Muscle layer of duodenum (tissue), 2 donors: ENCODE measurements at regions not wholly inside any gene's neighbourhood (a gene's known extent, or its start where the extent isn't known, plus 50 kb on each side); places are given as distances from the start of the nearest gene placed in this dataset.
"Not testable (repeated sequence)": the region's sequence is repeated elsewhere in the genome, so short reads cannot be mapped to it uniquely, and the experiment has no call there.

Experiments
- H3K27ac ChIP-seq: one replicate; pipeline ENCODE4 v1.7.0; 2013; ENCODE audit warnings: mild to moderate bottlenecking, low read length
- H3K27me3 ChIP-seq: one replicate; pipeline ENCODE4 v1.7.0; 2013; ENCODE audit warnings: low read depth, mild to moderate bottlenecking, control low read depth, low read length
- H3K36me3 ChIP-seq, 2 donors: one replicate each; pipeline ENCODE4 v1.7.0; 2013; ENCODE audit warnings: low read length in 2 of 2, control low read depth in 1 of 2, mild to moderate bottlenecking in 1 of 2; ENCODE audit not compliant: insufficient read depth in 2 of 2, control insufficient read depth in 1 of 2
- H3K4me1 ChIP-seq, 2 donors: one replicate each; pipeline ENCODE4 v1.7.0; 2013; ENCODE audit warnings: low read length in 2 of 2, mild to moderate bottlenecking in 2 of 2, control low read depth in 1 of 2, moderate library complexity in 1 of 2; ENCODE audit not compliant: insufficient read depth in 2 of 2, control insufficient read depth in 1 of 2
- H3K4me3 ChIP-seq, 2 donors: one replicate each; pipeline ENCODE4 v1.7.0; 2013; ENCODE audit warnings: low read length in 2 of 2, low read depth in 1 of 2, mild to moderate bottlenecking in 1 of 2
- H3K9me3 ChIP-seq, 2 donors: one replicate each; pipeline ENCODE4 v1.7.0; 2013; ENCODE audit warnings: low read length in 2 of 2, control low read depth in 1 of 2, mild to moderate bottlenecking in 1 of 2; ENCODE audit not compliant: control insufficient read depth in 1 of 2
- donor health status: healthy.

DNA sequence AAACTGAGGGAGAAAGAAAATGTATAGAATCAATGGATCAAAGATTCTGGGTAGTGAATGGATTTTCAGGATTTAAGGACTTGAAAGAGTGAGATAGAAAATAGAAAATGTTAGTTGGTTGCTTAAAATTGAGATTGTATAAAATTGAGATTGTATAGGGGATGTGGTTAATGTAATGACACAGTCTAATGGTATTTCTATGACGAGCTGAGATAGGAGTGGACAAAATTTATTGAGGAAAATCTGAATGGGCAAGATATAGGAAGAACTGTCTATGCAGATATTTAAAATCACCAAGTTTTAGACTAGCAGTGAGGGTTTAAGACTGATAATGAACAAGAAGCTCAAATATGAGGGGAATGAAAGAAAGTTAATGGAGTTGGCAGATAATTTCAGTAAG, 406.6 kb downstream of the NYAP2 start:
- Histone ChIP-seq H3K36me3 (no peaks in the 10 kb centered on the region), H3K4me1 (no peaks in the 10 kb centered on the region), H3K9me3 (no peaks in the 10 kb centered on the region), H3K27ac (no peak overlapping the region), H3K4me3 (no peak overlapping the region), H3K27me3 (no peaks in the 10 kb centered on the region)

DNA sequence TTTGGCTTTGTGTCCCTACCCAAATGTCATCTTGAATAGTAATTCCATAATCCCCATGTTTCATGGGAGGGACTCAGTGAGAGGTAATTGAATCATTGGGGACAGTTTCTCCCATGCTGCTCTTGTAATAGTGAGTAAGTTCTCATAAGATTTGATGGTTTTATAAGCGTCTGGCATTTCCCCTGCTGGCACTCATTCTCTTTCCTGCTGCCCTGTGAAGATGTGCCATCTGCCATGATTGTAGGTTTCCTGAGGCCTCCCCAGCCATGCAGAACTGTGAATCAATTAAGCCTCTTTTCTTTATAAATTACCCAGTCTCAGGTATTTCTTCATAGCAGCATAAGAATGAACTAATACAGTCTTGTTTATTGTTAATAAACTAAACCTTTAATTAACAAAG, 402.6 kb downstream of the NYAP2 start:
- H3K4me1 ChIP-seq, H3K36me3 ChIP-seq, H3K27me3 ChIP-seq, H3K4me3 ChIP-seq, H3K9me3 ChIP-seq, H3K27ac ChIP-seq: not testable (repeated sequence)

DNA sequence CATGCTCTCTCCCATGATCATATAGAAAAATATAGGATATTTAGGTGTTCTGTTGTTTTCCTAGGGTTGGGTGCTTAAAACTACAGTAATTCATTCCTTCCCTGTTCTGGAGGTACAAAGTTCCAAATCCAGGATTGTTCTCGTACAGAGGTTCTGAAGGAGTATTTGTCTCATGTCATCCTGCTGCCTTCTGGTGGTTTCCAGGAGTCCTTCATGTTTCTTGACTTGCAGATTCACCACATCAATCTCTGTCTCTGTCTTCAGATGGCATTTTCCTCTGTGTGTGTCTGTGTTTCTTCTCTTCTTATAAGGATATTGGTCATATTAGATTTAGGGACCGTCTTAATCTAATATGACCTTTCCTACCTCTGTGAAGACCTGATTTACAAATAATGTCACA, 397.9 kb downstream of the NYAP2 start:
- no peaks in the 10 kb centered on the region for H3K9me3 ChIP-seq
- no peaks in the 10 kb centered on the region for H3K27me3 ChIP-seq
- H3K4me1 ChIP-seq = no peaks in the 10 kb centered on the region
- H3K27ac ChIP-seq = no peak overlapping the region
- no peaks in the 10 kb centered on the region for H3K36me3 ChIP-seq
- H3K4me3 ChIP-seq = no peak overlapping the region

DNA sequence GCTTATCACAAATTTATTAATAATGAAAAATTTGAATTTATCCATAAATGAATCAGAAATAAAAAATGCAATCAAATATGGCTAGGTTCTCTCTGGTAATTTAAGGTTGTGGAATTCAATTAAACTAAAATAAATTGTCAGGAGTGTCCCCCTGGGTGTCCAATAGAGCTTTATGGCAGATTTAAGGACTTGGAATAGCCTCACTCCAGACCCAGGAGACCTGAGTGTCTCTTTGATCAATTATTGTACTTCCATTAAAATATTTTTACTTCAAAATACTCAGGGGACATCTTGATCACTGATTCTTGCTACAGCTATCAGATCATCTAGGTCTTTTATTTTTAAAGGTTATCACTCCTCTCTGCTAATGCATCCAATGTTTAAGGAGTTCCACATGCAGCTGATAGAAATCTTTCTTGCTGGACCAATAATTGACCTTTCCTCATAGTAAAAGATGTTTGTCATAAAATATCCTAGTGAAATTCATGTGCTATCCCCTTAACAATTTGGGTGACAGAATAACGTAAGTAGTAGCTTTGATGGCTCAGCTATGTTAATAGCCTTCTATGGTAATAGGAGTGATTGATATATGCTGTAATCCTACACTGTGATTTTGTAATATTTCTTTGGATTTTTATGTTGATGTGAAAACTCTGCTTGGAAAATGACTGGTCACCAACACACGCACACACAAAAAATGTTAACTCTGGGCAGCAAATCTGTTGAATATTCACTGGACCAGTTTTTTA, 395.3 kb downstream of the NYAP2 start:
- H3K4me3 ChIP-seq = no peak overlapping the region
- H3K27me3 ChIP-seq = no peaks in the 10 kb centered on the region
- H3K36me3 ChIP-seq = no peaks in the 10 kb centered on the region
- no peaks in the 10 kb centered on the region for H3K9me3 ChIP-seq
- no peak overlapping the region for H3K27ac ChIP-seq
- H3K4me1 ChIP-seq = no peaks in the 10 kb centered on the region

DNA sequence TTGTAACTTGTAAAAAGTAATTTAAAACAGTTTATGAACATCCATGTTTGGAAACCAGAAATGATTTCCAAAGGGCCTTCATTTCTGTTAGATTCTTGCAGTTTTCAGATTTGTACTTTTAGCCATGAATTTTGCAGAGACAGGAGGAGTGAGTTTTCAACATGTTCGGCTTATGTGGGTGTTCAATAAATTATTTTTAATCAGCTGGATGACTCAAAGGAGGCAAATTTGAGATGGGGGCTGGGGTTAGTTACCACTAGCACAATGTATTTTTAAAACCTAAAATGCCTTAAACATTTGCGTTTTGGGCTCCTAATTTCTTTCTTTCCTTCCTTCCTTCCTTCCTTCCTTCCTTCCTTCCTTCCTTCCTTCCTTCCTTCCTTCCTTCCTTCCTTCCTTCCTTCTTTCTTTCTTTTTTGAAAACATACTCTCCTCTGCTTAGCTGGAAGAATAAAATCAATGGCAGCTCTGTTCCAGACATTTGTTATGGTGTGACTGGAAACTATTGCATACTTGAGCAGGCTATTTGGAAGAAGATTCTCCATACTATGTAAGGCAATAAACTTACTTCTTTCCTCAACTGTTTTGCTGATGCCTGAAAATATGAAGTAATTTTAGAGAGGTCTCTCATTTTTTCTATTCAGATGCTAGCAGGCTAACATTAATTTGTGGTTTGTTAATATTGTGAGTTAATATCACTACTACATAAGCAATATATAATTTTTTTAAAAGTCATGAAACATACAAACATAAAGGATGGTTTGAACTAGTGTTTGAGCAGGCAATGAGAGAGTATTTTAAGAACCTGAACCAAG, 394.4 kb downstream of the NYAP2 start:
- no peaks in the 10 kb centered on the region for H3K27me3 ChIP-seq
- no peaks in the 10 kb centered on the region for H3K9me3 ChIP-seq
- no peak overlapping the region for H3K4me3 ChIP-seq
- no peak overlapping the region for H3K27ac ChIP-seq
- no peaks in the 10 kb centered on the region for H3K4me1 ChIP-seq
- no peaks in the 10 kb centered on the region for H3K36me3 ChIP-seq

DNA sequence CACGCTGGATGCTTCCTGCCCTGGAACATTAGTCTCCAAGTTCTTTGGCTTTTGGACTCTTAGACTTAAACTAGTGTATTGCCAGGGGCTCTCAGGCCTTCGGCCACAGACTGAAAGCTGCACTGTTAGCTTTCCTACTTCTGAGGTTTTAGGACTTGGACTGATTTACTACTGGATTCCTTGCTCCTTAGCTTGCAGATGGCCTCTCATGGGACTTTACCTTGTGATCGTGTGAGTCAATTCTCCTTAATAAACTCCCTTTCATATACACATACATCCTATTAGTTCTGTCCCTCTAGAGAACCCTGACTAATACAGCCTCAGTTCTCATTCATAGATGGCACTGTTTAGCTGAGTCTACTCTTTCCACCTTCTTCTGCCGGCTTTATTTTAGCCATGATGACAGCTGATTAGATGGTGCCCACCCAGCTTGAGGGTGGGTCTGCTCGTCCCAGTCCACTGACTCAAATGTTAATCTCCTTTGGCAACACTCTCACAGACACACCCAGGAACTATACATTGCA, 389.1 kb downstream of the NYAP2 start:
- no peaks in the 10 kb centered on the region for H3K9me3 ChIP-seq
- no peak overlapping the region for H3K27ac ChIP-seq
- no peaks in the 10 kb centered on the region for H3K4me1 ChIP-seq
- H3K36me3 ChIP-seq = no peaks in the 10 kb centered on the region
- no peaks in the 10 kb centered on the region for H3K27me3 ChIP-seq
- H3K4me3 ChIP-seq = no peak overlapping the region

DNA sequence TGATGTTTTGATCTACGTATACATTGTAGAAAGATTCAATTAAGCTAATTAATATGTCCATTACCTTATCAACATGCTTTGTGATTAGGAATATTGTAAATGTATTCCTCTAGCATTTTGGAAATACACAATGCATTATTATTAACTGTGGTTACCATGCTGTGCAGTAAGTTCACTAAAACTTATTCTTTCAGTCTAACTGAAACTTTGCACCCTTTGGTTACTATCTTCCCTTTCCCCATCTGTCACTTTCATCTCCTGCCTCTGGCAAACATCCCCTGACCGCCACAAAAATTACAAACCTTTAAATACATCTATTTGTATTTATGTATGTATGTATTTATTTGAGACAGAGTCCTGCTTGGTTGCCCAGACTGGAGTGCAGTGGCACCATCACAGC, 388.0 kb downstream of the NYAP2 start:
- H3K9me3 ChIP-seq = no peaks in the 10 kb centered on the region
- H3K4me3 ChIP-seq = no peak overlapping the region
- no peaks in the 10 kb centered on the region for H3K4me1 ChIP-seq
- no peaks in the 10 kb centered on the region for H3K27me3 ChIP-seq
- H3K36me3 ChIP-seq = no peaks in the 10 kb centered on the region
- no peak overlapping the region for H3K27ac ChIP-seq

DNA sequence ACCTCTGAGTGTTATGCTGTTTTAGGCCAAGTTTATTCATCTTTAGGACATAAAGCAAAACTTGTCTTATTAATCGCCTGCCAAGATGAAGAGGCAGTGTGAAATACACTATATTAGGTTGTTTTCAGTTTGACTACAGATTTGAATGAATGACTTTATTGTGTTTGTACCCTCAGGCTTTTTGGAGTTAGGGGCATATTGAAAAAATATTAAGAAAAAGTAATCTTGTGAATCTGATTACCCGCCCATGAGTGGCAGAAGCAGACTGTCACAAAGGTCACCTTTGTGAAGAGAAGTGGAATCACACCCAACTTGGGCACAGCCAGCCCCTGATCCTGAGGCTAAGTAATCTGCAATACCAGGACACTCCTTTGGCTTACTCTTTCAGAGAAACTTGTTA, 382.5 kb downstream of the NYAP2 start:
- no peaks in the 10 kb centered on the region for H3K9me3 ChIP-seq
- no peaks in the 10 kb centered on the region for H3K36me3 ChIP-seq
- H3K27me3 ChIP-seq = no peaks in the 10 kb centered on the region
- no peak overlapping the region for H3K4me3 ChIP-seq
- H3K27ac ChIP-seq = no peak overlapping the region
- no peaks in the 10 kb centered on the region for H3K4me1 ChIP-seq

DNA sequence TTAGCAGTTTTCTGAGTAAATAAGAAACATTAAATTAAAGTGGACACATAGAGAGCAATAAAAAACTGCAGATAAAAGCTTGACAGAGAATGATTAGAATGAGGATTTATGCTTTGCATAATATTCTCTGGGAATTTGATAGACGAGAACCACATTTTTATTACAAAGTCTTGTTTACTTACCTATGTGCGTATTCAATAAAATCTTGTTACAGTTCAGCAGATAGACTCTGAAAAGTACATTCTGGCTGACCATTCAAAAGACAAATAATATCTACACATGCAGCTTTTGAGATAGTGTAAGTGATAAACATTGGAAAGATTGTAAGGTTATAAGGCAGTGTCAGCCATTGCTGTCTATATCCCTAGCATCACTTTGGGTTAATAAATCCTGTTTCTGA, 381.6 kb downstream of the NYAP2 start:
- Histone ChIP-seq H3K27ac (no peak overlapping the region), H3K27me3 (no peaks in the 10 kb centered on the region), H3K36me3 (no peaks in the 10 kb centered on the region), H3K4me1 (no peaks in the 10 kb centered on the region), H3K4me3 (no peak overlapping the region), H3K9me3 (no peaks in the 10 kb centered on the region)

DNA sequence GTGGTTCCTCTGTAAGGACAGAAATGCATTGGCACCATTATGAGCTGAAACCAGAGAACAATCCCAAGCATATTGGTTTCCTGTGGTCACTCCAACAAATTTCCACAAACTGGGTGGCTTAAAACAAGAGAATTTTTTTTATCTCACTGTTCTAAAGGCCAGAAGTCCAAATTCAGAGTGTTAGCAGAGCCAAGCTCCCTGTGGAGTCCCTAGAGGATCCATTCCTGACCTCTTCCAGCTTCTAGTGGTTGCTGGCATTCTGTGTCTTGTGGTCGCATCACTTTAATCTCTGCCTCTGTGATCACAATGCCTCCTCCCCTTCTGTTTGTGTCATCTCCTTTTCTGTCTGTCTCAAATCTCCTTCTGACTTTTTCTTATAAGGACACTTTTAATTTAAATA, 380.3 kb downstream of the NYAP2 start:
- Histone ChIP-seq H3K36me3 (no peaks in the 10 kb centered on the region), H3K27me3 (no peaks in the 10 kb centered on the region), H3K9me3 (peaks cover 0 to 10% of the 10 kb centered on the region in 2 donors), H3K4me3 (no peak overlapping the region), H3K4me1 (no peaks in the 10 kb centered on the region), H3K27ac (no peak overlapping the region)

DNA sequence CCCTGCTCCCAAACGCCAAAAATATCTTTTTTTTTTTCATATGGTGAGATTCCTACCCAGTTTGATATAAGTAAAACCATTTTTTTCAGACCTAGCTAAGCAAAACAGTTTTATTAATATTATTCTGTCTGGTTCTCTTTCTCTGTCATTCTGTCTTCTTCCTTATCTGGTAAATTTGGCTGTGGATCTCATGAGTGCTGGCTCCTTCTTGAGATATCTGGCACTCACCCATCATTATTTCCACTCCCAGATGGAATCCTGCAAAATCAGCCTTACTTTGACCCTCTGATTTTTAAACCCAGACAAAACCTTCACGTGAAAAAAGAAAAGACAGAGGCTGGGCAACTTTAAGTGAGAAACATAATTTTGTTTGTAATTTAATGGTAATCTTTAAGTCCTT, 373.6 kb downstream of the NYAP2 start:
- no peak overlapping the region for H3K4me3 ChIP-seq
- peaks cover 0 to 15% of the 10 kb centered on the region in 2 donors for H3K9me3 ChIP-seq
- peaks cover 0 to 12% of the 10 kb centered on the region in 2 donors for H3K4me1 ChIP-seq
- H3K36me3 ChIP-seq = no peaks in the 10 kb centered on the region
- H3K27ac ChIP-seq = no peak overlapping the region
- no peaks in the 10 kb centered on the region for H3K27me3 ChIP-seq
